ENCODE measurements at regions not wholly inside any gene's neighbourhood (a gene's known extent, or its start where the extent isn't known, plus 50 kb on each side); places are given as distances from the start of the nearest gene placed in this dataset.
"Not testable (repeated sequence)": the region's sequence is repeated elsewhere in the genome, so short reads cannot be mapped to it uniquely, and the experiment has no call there.

GRCh38 chrX:89734367-89734766 lies 187.3 kb upstream of the TGIF2LX start:
- 92% methylated on average over 10 of the region's 11 CpGs for WGBS (ENCODE audit: insufficient coverage)
- H3K27me3 ChIP-seq (ENCODE audit: control insufficient read depth, insufficient read depth, low read length); H3K36me3 ChIP-seq (ENCODE audit: control insufficient read depth, insufficient read depth, low read length); H3K4me1 ChIP-seq (ENCODE audit: control insufficient read depth, insufficient read depth, low read length); H3K27ac ChIP-seq (ENCODE audit: low read length); DNase-seq; H3K9me3 ChIP-seq (replicated peaks; ENCODE audit: control insufficient read depth, low read depth, low read length); H3K4me3 ChIP-seq (ENCODE audit: low read length): not testable (repeated sequence)

- H3K27me3 ChIP-seq (ENCODE audit: control insufficient read depth, insufficient read depth, low read length); H3K4me1 ChIP-seq (ENCODE audit: control insufficient read depth, insufficient read depth, low read length); H3K9me3 ChIP-seq (replicated peaks; ENCODE audit: control insufficient read depth, low read depth, low read length); DNase-seq; H3K4me3 ChIP-seq (ENCODE audit: low read length); H3K27ac ChIP-seq (ENCODE audit: low read length); H3K36me3 ChIP-seq (ENCODE audit: control insufficient read depth, insufficient read depth, low read length): not testable (repeated sequence)
- WGBS (ENCODE audit: insufficient coverage): no CpG with 5 or more reads among the region's 4 CpGs
Observed at GRCh38 chrX:89756466-89756865, 165.2 kb upstream of the TGIF2LX start.

GRCh38 chrX:89757767-89758166 lies 163.9 kb upstream of the TGIF2LX start:
- H3K27ac ChIP-seq (ENCODE audit: low read length); H3K9me3 ChIP-seq (replicated peaks; ENCODE audit: control insufficient read depth, low read depth, low read length); H3K36me3 ChIP-seq (ENCODE audit: control insufficient read depth, insufficient read depth, low read length); H3K4me1 ChIP-seq (ENCODE audit: control insufficient read depth, insufficient read depth, low read length); H3K4me3 ChIP-seq (ENCODE audit: low read length); DNase-seq; H3K27me3 ChIP-seq (ENCODE audit: control insufficient read depth, insufficient read depth, low read length): not testable (repeated sequence)
- no CpG with 5 or more reads among the region's 1 CpG for WGBS (ENCODE audit: insufficient coverage)

GRCh38 chrX:89759076-89759685 lies 162.5 kb upstream of the TGIF2LX start:
- not testable (repeated sequence) for H3K4me1 ChIP-seq (ENCODE audit: control insufficient read depth, insufficient read depth, low read length); DNase-seq; H3K9me3 ChIP-seq (replicated peaks; ENCODE audit: control insufficient read depth, low read depth, low read length); H3K36me3 ChIP-seq (ENCODE audit: control insufficient read depth, insufficient read depth, low read length); H3K27ac ChIP-seq (ENCODE audit: low read length); H3K4me3 ChIP-seq (ENCODE audit: low read length); H3K27me3 ChIP-seq (ENCODE audit: control insufficient read depth, insufficient read depth, low read length)
- WGBS (ENCODE audit: insufficient coverage): no CpG with 5 or more reads among the region's 5 CpGs

- not testable (repeated sequence) for H3K27ac ChIP-seq (ENCODE audit: low read length); H3K9me3 ChIP-seq (replicated peaks; ENCODE audit: control insufficient read depth, low read depth, low read length); H3K4me1 ChIP-seq (ENCODE audit: control insufficient read depth, insufficient read depth, low read length); DNase-seq; H3K36me3 ChIP-seq (ENCODE audit: control insufficient read depth, insufficient read depth, low read length); H3K4me3 ChIP-seq (ENCODE audit: low read length); H3K27me3 ChIP-seq (ENCODE audit: control insufficient read depth, insufficient read depth, low read length)
- WGBS (ENCODE audit: insufficient coverage): no CpG with 5 or more reads among the region's 3 CpGs
Observed at GRCh38 chrX:89771639-89772038, 150.1 kb upstream of the TGIF2LX start.

- not testable (repeated sequence) for H3K9me3 ChIP-seq (replicated peaks; ENCODE audit: control insufficient read depth, low read depth, low read length); H3K4me3 ChIP-seq (ENCODE audit: low read length); H3K27me3 ChIP-seq (ENCODE audit: control insufficient read depth, insufficient read depth, low read length); H3K27ac ChIP-seq (ENCODE audit: low read length); H3K36me3 ChIP-seq (ENCODE audit: control insufficient read depth, insufficient read depth, low read length); DNase-seq; H3K4me1 ChIP-seq (ENCODE audit: control insufficient read depth, insufficient read depth, low read length)
- WGBS (ENCODE audit: insufficient coverage): no CpG with 5 or more reads among the region's 3 CpGs
Observed at GRCh38 chrX:89811440-89811839, 110.3 kb upstream of the TGIF2LX start.

- WGBS (ENCODE audit: insufficient coverage): no CpG with 5 or more reads among the region's 6 CpGs
Observed at GRCh38 chrX:89839723-89840122, 82.0 kb upstream of the TGIF2LX start.

GRCh38 chrX:89871662-89872061 lies 50.0 kb upstream of the TGIF2LX start:
- not testable (repeated sequence) for H3K4me1 ChIP-seq (ENCODE audit: control insufficient read depth, insufficient read depth, low read length); H3K4me3 ChIP-seq (ENCODE audit: low read length); H3K9me3 ChIP-seq (replicated peaks; ENCODE audit: control insufficient read depth, low read depth, low read length); H3K27ac ChIP-seq (ENCODE audit: low read length); H3K27me3 ChIP-seq (ENCODE audit: control insufficient read depth, insufficient read depth, low read length); H3K36me3 ChIP-seq (ENCODE audit: control insufficient read depth, insufficient read depth, low read length)
- WGBS (ENCODE audit: insufficient coverage): 0% methylated on average over 1 of the region's 4 CpGs
- peak; percentile 22 for DNase-seq

More at GRCh38 chrX:89839723-89840122, 82.0 kb upstream of the TGIF2LX start:
- H3K27me3 ChIP-seq (ENCODE audit: control insufficient read depth, insufficient read depth, low read length); H3K9me3 ChIP-seq (replicated peaks; ENCODE audit: control insufficient read depth, low read depth, low read length); H3K4me1 ChIP-seq (ENCODE audit: control insufficient read depth, insufficient read depth, low read length); H3K36me3 ChIP-seq (ENCODE audit: control insufficient read depth, insufficient read depth, low read length); H3K27ac ChIP-seq (ENCODE audit: low read length); H3K4me3 ChIP-seq (ENCODE audit: low read length): not testable (repeated sequence)
- peak; percentile 0 for DNase-seq
